AG04449 (cell line): ENCODE measurements at regions not wholly inside any gene's neighbourhood (a gene's known extent, or its start where the extent isn't known, plus 50 kb on each side); places are given as distances from the start of the nearest gene placed in this dataset.

ENCODE experiments used
- CTCF ChIA-PET: fragments of 350-600 bp; formaldehyde crosslinking; extraction: SDS; loops from one replicate; lab custom pipeline; 2021; ENCODE audit warnings: antibody characterized with exemption; lab: Yijun Ruan, JAX
- POLR2A ChIA-PET: fragments of 400-600, 350-600 bp; formaldehyde crosslinking; extraction: SDS; loops from one replicate; lab custom pipeline; 2020; ENCODE audit warnings: antibody characterized with exemption, inconsistent platforms; lab: Yijun Ruan, JAX
- DNase-seq: peaks from one replicate; pipeline ENCODE4 v3.0.0-alpha.2; 2010; ENCODE audit warnings: low read depth, low spot score
- H3K4me3 ChIP-seq: 2 replicates; pipeline ENCODE4 v1.5.1; 2011; ENCODE audit warnings: low read depth, mild to moderate bottlenecking, control low read depth, low read length
- CTCF ChIP-seq: IDR thresholded peaks from one replicate; pipeline ENCODE4 v1.5.1; 2011; ENCODE audit warnings: mild to moderate bottlenecking, moderate library complexity, low read length, control low read depth, inconsistent platforms; ENCODE audit not compliant: insufficient read depth; ENCODE audit errors: missing control alignments

GRCh38 chr3:187458921-187459320, 90.7 kb downstream of the RTP4 start:
- no peak overlapping the region for H3K4me3 ChIP-seq
- TF ChIP-seq CTCF, result no peak
- no peak for DNase-seq
- POLR2A ChIA-PET, result no interaction called here
- CTCF ChIA-PET, result no interaction called here

- POLR2A ChIA-PET, result no interaction called here
- no peak for TF ChIP-seq CTCF
- DNase-seq, result no peak
- CTCF ChIA-PET, result no interaction called here
- H3K4me3 ChIP-seq, result no peak overlapping the region
Observed at GRCh38 chr3:187458383-187458782, 90.2 kb downstream of the RTP4 start.

GRCh38 chr3:187456250-187456649, 88.1 kb downstream of the RTP4 start:
- H3K4me3 ChIP-seq, result no peak overlapping the region
- no peak for TF ChIP-seq CTCF
- no peak for DNase-seq
- ChIA-PET POLR2A (no interaction called here), CTCF (no interaction called here)

GRCh38 chr3:187454085-187454815, 86.1 kb downstream of the RTP4 start:
- no peak for DNase-seq
- TF ChIP-seq CTCF, result no peak
- H3K4me3 ChIP-seq, result no peak overlapping the region
- ChIA-PET POLR2A (no interaction called here), CTCF (interaction anchor here (1.1 kb wide), 1 partner anchor 225 kb away, joined by 5 read pairs; no protein-coding TSS in a partner anchor)

- H3K4me3 ChIP-seq, result no peak overlapping the region
- no peak for TF ChIP-seq CTCF
- no peak for DNase-seq
- ChIA-PET POLR2A (no interaction called here), CTCF (no interaction called here)
Observed at GRCh38 chr3:187450431-187451190, 82.4 kb downstream of the RTP4 start.

GRCh38 chr3:187448674-187449073, 80.5 kb downstream of the RTP4 start:
- POLR2A ChIA-PET, result no interaction called here
- no peak for DNase-seq
- no peak overlapping the region for H3K4me3 ChIP-seq
- CTCF ChIA-PET, result interaction anchor here (1.6 kb wide), 1 partner anchor 230 kb away, joined by 6 read pairs; no protein-coding TSS in a partner anchor
- TF ChIP-seq CTCF, result no peak
